ENCODE measurements at regions not wholly inside any gene's neighbourhood (a gene's known extent, or its start where the extent isn't known, plus 50 kb on each side); places are given as distances from the start of the nearest gene placed in this dataset. TPM values are rescaled to one million over a fixed set of nuclear protein-coding genes. Genes with fewer than 3 reads are reported as not detected.

Small RNA genes lying in the stretch of these regions (small RNA-seq; reads per million reads assigned to genes)
- gene SNRPCP14, result not detected
